Neural cell (in vitro differentiated cells): ENCODE measurements at regions not wholly inside any gene's neighbourhood (a gene's known extent, or its start where the extent isn't known, plus 50 kb on each side); places are given as distances from the start of the nearest gene placed in this dataset.
A peak's percentile ranks its signal among the peaks of the same experiment; 100 is the strongest.

Experiments used
- H2AFZ ChIP-seq: fragments of 200-600, 300-800 bp; sonication (generic), shearing (Covaris generic); 2 replicates; pipeline ENCODE4 v1.6.0; 2014; ENCODE audit warnings: low read depth, mild to moderate bottlenecking, antibody characterized with exemption, low read length, moderate library complexity
- H3F3A ChIP-seq: fragments of 200-600 bp; shearing (Covaris generic); 2 replicates; pipeline ENCODE4 v1.6.1; 2016; ENCODE audit warnings: mild to moderate bottlenecking, moderate library complexity, mixed read lengths, antibody characterized with exemption, low read length; ENCODE audit not compliant: insufficient read depth, poor library complexity, severe bottlenecking
- H3K27ac ChIP-seq: fragments of 200-600, 300-800 bp; sonication (generic), shearing (Covaris generic); 2 replicates; pipeline ENCODE4 v1.5.1; 2014; ENCODE audit warnings: mild to moderate bottlenecking, low read length, moderate library complexity
- H3K27me3 ChIP-seq: fragments of 300-800, 200-600 bp; sonication (generic), shearing (Covaris generic); 2 replicates; pipeline ENCODE4 v1.6.0; 2014; ENCODE audit warnings: mild to moderate bottlenecking, low read depth, low read length, moderate library complexity; ENCODE audit not compliant: insufficient read depth
- H3K36me3 ChIP-seq: fragments of 300-800, 200-600 bp; sonication (generic), shearing (Covaris generic); 2 replicates; pipeline ENCODE4 v1.5.1; 2014; ENCODE audit warnings: mild to moderate bottlenecking, antibody characterized with exemption, low read length, moderate library complexity; ENCODE audit not compliant: insufficient read depth
- H3K4me2 ChIP-seq: fragments of 300-800, 200-600 bp; sonication (generic), shearing (Covaris generic); 2 replicates; pipeline ENCODE4 v1.6.0; 2014; ENCODE audit warnings: mild to moderate bottlenecking, low read length
- H3K4me3 ChIP-seq: fragments of 300-800, 200-600 bp; sonication (generic), shearing (Covaris generic); 2 replicates; pipeline ENCODE4 v1.5.1; 2014; ENCODE audit warnings: mild to moderate bottlenecking, low read length, moderate library complexity
- H3K79me2 ChIP-seq: fragments of 200-600 bp; shearing (Covaris generic); replicated peaks from 2 replicates; pipeline ENCODE4 v1.6.0; 2014; ENCODE audit warnings: mild to moderate bottlenecking, low read length, moderate library complexity; ENCODE audit not compliant: insufficient read depth
- H3K9ac ChIP-seq: fragments of 300-800, 200-600 bp; sonication (generic), shearing (Covaris generic); 2 replicates; pipeline ENCODE4 v1.6.1; 2016; ENCODE audit warnings: mild to moderate bottlenecking, low read length, mixed read lengths
- H3K9me2 ChIP-seq: fragments of 200-600 bp; shearing (Covaris generic); 2 replicates; pipeline ENCODE4 v1.6.1; 2016; ENCODE audit warnings: mild to moderate bottlenecking, low read length, mixed read lengths; ENCODE audit not compliant: insufficient read depth
- H3K9me3 ChIP-seq: fragments of 200-600, 300-800 bp; sonication (generic), shearing (Covaris generic); 2 replicates; pipeline ENCODE4 v1.6.1; 2016; ENCODE audit warnings: mild to moderate bottlenecking, mixed run types, low read length, moderate library complexity, mixed read lengths
- H4K20me1 ChIP-seq: fragments of 200-600 bp; shearing (Covaris generic); 2 replicates; pipeline ENCODE4 v1.6.1; 2016; ENCODE audit warnings: mild to moderate bottlenecking, mixed run types; ENCODE audit not compliant: insufficient read depth
- EP300 ChIP-seq: fragments of 450-650 bp; conservative IDR thresholded peaks from 2 replicates; pipeline ENCODE4 v1.6.1; 2014; ENCODE audit warnings: antibody characterized with exemption, mild to moderate bottlenecking, moderate library complexity; ENCODE audit not compliant: poor library complexity, severe bottlenecking
- EZH2 ChIP-seq: fragments of 200-600, 300-800 bp; shearing (Covaris generic), sonication (generic); IDR thresholded peaks from 2 replicates; pipeline ENCODE4 v1.6.1; 2014; ENCODE audit warnings: antibody characterized with exemption, low read length, borderline replicate concordance, mild to moderate bottlenecking; ENCODE audit not compliant: insufficient read depth, poor library complexity, severe bottlenecking
- MXI1 ChIP-seq: fragments of 450-650 bp; conservative IDR thresholded peaks from 2 replicates; pipeline ENCODE4 v1.6.1; 2014; ENCODE audit warnings: antibody characterized with exemption, mild to moderate bottlenecking; ENCODE audit not compliant: poor library complexity, severe bottlenecking
- RAD21 ChIP-seq: fragments of 450-650 bp; conservative IDR thresholded peaks from 2 replicates; pipeline ENCODE4 v1.6.1; 2014; ENCODE audit warnings: antibody characterized with exemption, mild to moderate bottlenecking, moderate library complexity
- SMC3 ChIP-seq: fragments of 450-650 bp; conservative IDR thresholded peaks from 2 replicates; pipeline ENCODE4 v1.6.1; 2014; ENCODE audit warnings: antibody characterized with exemption, mild to moderate bottlenecking, moderate library complexity; ENCODE audit not compliant: poor library complexity
- TAF1 ChIP-seq: IDR thresholded peaks from 2 replicates; pipeline ENCODE4 v1.6.1; 2012; ENCODE audit warnings: low read depth
- TF ChIP-seq, protein P1 (sequence below): fragments of 450-650 bp; IDR thresholded peaks from 2 replicates; pipeline ENCODE4 v1.5.1; 2014; ENCODE audit warnings: antibody characterized with exemption, mild to moderate bottlenecking, moderate library complexity; ENCODE audit not compliant: poor library complexity, severe bottlenecking
- TF ChIP-seq, protein P2 (sequence below): IDR thresholded peaks from 2 replicates; pipeline ENCODE4 v1.6.1; 2012; ENCODE audit warnings: borderline replicate concordance

DNA sequence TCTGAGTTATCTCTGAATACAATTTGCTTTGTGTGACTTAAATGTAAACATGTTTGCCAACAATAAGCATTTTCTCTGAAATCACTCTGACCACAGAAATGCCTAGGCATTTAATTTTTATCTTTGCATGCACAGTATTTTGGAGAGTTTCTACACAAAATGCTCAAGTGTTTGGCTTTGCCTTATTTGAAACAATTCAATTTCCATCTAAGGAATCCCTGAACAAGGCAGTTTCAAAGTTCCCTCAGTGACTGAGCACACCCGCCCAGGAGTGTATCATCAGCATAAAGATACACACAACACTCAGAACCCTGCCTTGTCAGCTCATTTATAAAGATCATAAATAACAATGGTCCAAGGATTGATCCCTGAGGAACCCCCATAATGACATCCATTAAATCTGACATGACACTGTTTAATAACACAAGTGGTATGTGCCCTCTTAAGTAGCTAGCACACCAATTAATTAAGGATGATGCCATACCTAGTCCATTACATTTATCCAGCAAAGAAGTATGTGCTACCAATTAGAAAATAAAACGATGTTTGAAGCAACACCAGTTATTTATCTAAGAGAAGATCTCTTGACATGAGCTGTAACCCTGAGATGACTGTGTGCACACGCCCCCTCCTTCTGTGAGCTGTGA is 585.8 kb downstream of the ADGRL2 start:
- H4K20me1 ChIP-seq = no peaks in the 10 kb centered on the region
- no peak overlapping the region for H3K4me2 ChIP-seq
- H3K79me2 ChIP-seq = no peaks in the 10 kb centered on the region
- no peak overlapping the region for H3K27ac ChIP-seq
- TF ChIP-seq TAF1 = no peak
- TF ChIP-seq EP300 = no peak
- no peaks in the 10 kb centered on the region for H3K9me2 ChIP-seq
- H3K36me3 ChIP-seq = no peaks in the 10 kb centered on the region
- H3F3A ChIP-seq = no peaks in the 10 kb centered on the region
- no peaks in the 10 kb centered on the region for H3K9me3 ChIP-seq
- no peak overlapping the region for H2AFZ ChIP-seq
- H3K9ac ChIP-seq = no peak overlapping the region
- no peak overlapping the region for H3K4me3 ChIP-seq
- no peaks in the 10 kb centered on the region for H3K27me3 ChIP-seq

DNA sequence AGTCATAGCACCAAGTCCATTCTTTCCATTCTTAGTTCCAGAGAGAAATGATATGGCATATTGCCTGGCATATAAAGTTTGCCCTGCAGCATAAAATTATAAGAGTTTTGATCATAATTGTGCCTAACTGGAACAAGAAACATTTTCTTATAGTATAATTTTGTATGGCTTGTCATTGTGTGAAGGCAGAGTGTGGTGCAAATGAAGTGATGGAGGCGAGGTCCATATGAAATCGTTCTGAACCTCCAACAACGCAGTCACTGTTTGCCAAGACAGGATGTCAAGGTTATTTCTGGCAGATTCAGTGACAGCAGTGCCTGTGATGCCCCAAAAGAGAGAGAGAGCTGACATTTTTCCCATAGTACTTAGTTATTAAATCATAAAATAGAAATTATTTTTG is 584.0 kb downstream of the ADGRL2 start:
- Histone ChIP-seq H3K36me3 (no peaks in the 10 kb centered on the region), H3K9ac (no peak overlapping the region), H3K27me3 (no peaks in the 10 kb centered on the region), H3K9me3 (no peaks in the 10 kb centered on the region), H3K27ac (no peak overlapping the region), H2AFZ (no peak overlapping the region), H4K20me1 (no peaks in the 10 kb centered on the region), H3K4me2 (no peak overlapping the region), H3F3A (no peaks in the 10 kb centered on the region), H3K9me2 (no peaks in the 10 kb centered on the region), H3K79me2 (no peaks in the 10 kb centered on the region), H3K4me3 (no peak overlapping the region)
- TF ChIP-seq EP300 (peak; percentile 32), EZH2 (no peak)

DNA sequence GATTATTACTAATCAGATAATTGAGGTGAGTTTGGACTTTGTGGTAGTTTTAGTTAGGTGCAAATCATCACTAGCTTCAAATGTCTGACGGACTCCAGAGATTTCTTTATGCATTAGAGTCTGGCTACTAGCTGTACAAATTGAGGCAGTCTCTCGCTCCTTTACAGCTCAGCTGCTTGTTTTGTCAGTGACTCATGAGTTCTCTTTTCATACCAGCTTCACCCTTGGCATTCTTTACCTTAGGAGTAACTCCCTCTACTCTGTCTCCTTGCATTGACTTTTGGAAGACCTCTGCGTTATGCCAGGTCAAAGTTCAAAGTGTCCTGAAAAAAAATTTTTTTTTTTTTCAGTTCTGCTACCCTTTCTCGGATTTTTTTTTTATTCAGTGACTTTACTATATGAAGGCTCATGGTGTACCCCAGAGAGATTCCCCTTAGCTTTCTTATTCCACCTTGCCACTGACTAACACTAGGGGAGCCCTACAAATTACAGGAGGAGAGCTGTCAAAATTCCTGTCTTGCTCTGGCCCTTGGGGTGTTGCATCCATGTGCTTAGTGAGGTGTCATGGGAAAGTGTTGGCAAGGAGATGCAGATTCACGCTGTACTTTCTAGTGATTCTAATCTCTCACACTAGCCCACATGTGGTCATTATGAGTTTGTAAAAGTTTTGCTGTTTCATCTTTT is 576.6 kb downstream of the ADGRL2 start:
- Histone ChIP-seq H3K79me2 (no peaks in the 10 kb centered on the region), H3K4me2 (no peak overlapping the region)

DNA sequence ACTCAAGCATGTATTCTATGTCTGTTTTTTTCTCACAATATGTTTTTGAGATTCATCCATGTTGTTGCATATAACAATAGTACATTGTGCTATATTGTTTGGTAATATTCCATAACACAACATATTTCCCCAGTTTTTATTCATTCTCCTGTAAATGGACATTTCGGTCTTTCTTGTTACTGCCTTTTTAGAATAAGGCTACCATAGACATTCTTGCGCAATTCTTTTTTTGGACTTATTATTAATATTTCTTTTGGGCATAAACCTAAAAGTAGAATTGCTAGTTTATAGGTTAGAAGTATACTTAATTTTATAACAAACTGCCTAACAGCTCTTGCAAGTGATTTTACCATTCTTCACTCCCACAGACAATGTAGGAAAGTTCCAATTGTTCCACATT is 573.0 kb downstream of the ADGRL2 start:
- TF ChIP-seq EZH2 (no peak), SMC3 (no peak), MXI1 (no peak)
- TF ChIP-seq, protein P1, sequence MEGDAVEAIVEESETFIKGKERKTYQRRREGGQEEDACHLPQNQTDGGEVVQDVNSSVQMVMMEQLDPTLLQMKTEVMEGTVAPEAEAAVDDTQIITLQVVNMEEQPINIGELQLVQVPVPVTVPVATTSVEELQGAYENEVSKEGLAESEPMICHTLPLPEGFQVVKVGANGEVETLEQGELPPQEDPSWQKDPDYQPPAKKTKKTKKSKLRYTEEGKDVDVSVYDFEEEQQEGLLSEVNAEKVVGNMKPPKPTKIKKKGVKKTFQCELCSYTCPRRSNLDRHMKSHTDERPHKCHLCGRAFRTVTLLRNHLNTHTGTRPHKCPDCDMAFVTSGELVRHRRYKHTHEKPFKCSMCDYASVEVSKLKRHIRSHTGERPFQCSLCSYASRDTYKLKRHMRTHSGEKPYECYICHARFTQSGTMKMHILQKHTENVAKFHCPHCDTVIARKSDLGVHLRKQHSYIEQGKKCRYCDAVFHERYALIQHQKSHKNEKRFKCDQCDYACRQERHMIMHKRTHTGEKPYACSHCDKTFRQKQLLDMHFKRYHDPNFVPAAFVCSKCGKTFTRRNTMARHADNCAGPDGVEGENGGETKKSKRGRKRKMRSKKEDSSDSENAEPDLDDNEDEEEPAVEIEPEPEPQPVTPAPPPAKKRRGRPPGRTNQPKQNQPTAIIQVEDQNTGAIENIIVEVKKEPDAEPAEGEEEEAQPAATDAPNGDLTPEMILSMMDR = no peak
- TF ChIP-seq, protein P2, sequence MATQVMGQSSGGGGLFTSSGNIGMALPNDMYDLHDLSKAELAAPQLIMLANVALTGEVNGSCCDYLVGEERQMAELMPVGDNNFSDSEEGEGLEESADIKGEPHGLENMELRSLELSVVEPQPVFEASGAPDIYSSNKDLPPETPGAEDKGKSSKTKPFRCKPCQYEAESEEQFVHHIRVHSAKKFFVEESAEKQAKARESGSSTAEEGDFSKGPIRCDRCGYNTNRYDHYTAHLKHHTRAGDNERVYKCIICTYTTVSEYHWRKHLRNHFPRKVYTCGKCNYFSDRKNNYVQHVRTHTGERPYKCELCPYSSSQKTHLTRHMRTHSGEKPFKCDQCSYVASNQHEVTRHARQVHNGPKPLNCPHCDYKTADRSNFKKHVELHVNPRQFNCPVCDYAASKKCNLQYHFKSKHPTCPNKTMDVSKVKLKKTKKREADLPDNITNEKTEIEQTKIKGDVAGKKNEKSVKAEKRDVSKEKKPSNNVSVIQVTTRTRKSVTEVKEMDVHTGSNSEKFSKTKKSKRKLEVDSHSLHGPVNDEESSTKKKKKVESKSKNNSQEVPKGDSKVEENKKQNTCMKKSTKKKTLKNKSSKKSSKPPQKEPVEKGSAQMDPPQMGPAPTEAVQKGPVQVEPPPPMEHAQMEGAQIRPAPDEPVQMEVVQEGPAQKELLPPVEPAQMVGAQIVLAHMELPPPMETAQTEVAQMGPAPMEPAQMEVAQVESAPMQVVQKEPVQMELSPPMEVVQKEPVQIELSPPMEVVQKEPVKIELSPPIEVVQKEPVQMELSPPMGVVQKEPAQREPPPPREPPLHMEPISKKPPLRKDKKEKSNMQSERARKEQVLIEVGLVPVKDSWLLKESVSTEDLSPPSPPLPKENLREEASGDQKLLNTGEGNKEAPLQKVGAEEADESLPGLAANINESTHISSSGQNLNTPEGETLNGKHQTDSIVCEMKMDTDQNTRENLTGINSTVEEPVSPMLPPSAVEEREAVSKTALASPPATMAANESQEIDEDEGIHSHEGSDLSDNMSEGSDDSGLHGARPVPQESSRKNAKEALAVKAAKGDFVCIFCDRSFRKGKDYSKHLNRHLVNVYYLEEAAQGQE = no peak
- Histone ChIP-seq H2AFZ (no peak overlapping the region), H3K9me2 (no peaks in the 10 kb centered on the region), H3K4me3 (no peak overlapping the region), H3K9me3 (no peaks in the 10 kb centered on the region), H3K4me2 (no peak overlapping the region), H3K9ac (no peak overlapping the region), H3K79me2 (no peaks in the 10 kb centered on the region), H3K27me3 (no peaks in the 10 kb centered on the region), H3K36me3 (no peaks in the 10 kb centered on the region), H3K27ac (no peak overlapping the region), H3F3A (no peaks in the 10 kb centered on the region), H4K20me1 (no peaks in the 10 kb centered on the region)

More for the DNA sequence above, 576.6 kb downstream of the ADGRL2 start:
- H3K27me3 ChIP-seq = no peaks in the 10 kb centered on the region
- no peak overlapping the region for H2AFZ ChIP-seq
- no peak overlapping the region for H3K4me3 ChIP-seq
- H3K36me3 ChIP-seq = no peaks in the 10 kb centered on the region
- H3K9ac ChIP-seq = no peak overlapping the region
- H4K20me1 ChIP-seq = no peaks in the 10 kb centered on the region
- no peak for TF ChIP-seq RAD21
- no peak overlapping the region for H3K27ac ChIP-seq
- no peaks in the 10 kb centered on the region for H3K9me2 ChIP-seq
- no peaks in the 10 kb centered on the region for H3K9me3 ChIP-seq
- H3F3A ChIP-seq = no peaks in the 10 kb centered on the region
